ENCODE measurements at regions not wholly inside any gene's neighbourhood (a gene's known extent, or its start where the extent isn't known, plus 50 kb on each side); places are given as distances from the start of the nearest gene placed in this dataset.

DNA sequence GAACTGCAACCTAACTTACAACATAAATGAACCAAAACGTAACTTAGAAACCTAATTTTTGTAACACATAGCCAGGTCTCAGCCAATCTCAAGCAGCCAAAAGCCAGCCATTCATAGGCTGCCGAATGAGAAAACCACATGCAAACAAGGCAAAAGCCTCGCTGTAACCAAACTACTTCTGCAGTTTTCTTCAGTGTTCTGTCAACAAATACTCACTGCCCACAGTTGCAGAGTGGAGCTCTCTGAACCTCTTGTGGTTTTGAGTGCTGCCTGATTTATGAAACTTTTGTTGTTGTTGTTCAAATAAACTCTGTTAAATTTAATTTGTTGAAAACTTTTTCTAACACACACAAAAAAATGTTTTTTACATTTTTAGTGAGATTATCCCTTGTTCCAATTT, 251.2 kb downstream of the PAPSS1 start:
- TF ChIP-seq POLR2AphosphoS5 (IDR thresholded peaks at IDR 0.05; ENCODE audit: low read depth, low read length) (no peak), REST (IDR thresholded peaks at IDR 0.05; ENCODE audit: insufficient read depth in 1 of 2, low read depth in 2 of 2, low read length in 2 of 2) (no peak), SIN3A (IDR thresholded peaks at IDR 0.05; ENCODE audit: borderline replicate concordance, insufficient read depth, low read length) (no peak), FOXP2 (optimal IDR thresholded peaks at IDR 0.05; ENCODE audit: borderline replicate concordance, extremely low read depth, extremely low read length, insufficient read depth) (no peak), TAF1 (IDR thresholded peaks at IDR 0.05; ENCODE audit: borderline replicate concordance, insufficient read depth, low read length) (no peak)

DNA sequence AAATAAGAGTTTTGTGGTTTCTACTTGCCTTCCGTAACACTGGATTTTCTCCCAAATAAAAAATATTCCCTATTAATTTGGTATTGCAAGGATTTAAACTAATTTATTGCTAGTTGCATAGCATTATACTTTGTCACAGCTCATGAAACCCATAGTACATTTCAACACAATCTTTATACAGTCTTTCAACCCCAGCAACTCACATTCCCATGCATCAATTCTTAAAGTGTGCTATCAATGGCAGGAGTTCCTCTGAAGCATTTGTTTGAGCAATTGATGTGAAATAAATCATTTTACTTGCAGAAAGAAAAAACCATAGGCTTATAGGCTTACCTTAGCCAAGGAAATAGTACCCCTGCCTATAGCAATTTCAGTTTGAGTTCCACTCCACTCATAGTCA, 251.9 kb downstream of the PAPSS1 start:
- TF ChIP-seq SIN3A (IDR thresholded peaks at IDR 0.05; ENCODE audit: borderline replicate concordance, insufficient read depth, low read length), result no peak
- no peak for TF ChIP-seq REST (IDR thresholded peaks at IDR 0.05; ENCODE audit: insufficient read depth in 1 of 2, low read depth in 2 of 2, low read length in 2 of 2)
- no peak for TF ChIP-seq TAF1 (IDR thresholded peaks at IDR 0.05; ENCODE audit: borderline replicate concordance, insufficient read depth, low read length)
- TF ChIP-seq FOXP2 (optimal IDR thresholded peaks at IDR 0.05; ENCODE audit: borderline replicate concordance, extremely low read depth, extremely low read length, insufficient read depth), result no peak
- TF ChIP-seq POLR2AphosphoS5 (IDR thresholded peaks at IDR 0.05; ENCODE audit: low read depth, low read length), result no peak

DNA sequence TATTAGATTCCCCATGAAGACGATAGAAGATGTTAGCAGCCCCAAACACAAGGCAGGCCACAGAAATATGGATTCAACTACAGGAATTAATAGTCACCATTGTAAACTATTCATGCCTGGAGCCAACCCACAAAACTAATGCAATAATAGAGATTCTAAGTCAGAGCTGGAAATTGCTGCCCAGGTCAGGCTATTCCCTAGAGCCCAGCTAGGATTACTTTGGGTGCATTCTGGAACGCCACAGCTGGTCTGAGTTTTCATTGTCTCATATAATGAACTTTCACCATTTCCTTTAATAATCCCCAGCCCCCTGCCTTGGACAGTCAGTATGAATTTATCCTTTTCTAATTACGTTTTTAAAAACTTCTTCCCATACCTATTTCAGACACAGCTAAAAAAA, 252.6 kb downstream of the PAPSS1 start:
- TF ChIP-seq FOXP2 (optimal IDR thresholded peaks at IDR 0.05; ENCODE audit: borderline replicate concordance, extremely low read depth, extremely low read length, insufficient read depth) (no peak), REST (IDR thresholded peaks at IDR 0.05; ENCODE audit: insufficient read depth in 1 of 2, low read depth in 2 of 2, low read length in 2 of 2) (no peak), TAF1 (IDR thresholded peaks at IDR 0.05; ENCODE audit: borderline replicate concordance, insufficient read depth, low read length) (no peak), SIN3A (IDR thresholded peaks at IDR 0.05; ENCODE audit: borderline replicate concordance, insufficient read depth, low read length) (no peak), POLR2AphosphoS5 (IDR thresholded peaks at IDR 0.05; ENCODE audit: low read depth, low read length) (no peak)

DNA sequence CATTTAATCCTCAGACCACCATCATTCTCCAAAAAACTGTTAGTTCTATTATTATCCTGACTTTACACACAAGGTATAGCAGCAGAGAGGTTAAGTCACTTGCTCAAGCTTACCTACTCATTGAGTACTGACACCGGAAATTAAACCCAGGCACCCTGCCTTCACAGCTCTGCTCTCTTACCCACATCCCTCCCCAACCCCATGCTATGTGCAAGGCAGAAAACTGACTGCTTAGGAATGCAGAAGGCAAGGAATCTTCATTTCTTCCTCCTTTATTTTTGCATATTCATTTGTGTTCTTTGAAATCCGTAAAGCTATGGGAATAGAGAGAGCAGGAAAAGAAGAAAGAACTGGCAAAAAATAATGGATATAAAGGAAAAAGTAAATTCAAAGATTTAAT, 261.8 kb downstream of the PAPSS1 start:
- TF ChIP-seq TAF1 (IDR thresholded peaks at IDR 0.05; ENCODE audit: borderline replicate concordance, insufficient read depth, low read length) (no peak), REST (IDR thresholded peaks at IDR 0.05; ENCODE audit: insufficient read depth in 1 of 2, low read depth in 2 of 2, low read length in 2 of 2) (no peak)

DNA sequence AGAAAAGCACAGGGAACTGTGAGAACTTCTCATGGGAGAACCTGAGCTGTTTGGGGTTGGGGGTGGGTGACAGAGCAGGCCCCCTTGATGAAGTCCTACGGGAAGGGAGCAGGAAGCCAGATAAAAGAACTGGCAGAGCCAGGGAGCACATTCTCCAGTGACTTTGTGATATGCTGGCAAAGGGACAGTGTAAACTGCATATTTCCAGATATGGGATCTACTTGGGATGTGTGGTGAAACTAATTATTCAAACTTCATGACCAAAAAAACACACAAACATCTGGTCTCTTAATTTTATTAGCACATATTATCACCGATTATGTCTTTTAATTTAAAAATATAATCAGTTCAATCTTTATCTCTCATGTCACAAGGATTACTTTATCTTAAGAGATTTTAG, 266.0 kb downstream of the PAPSS1 start:
- TF ChIP-seq TAF1 (IDR thresholded peaks at IDR 0.05; ENCODE audit: borderline replicate concordance, insufficient read depth, low read length) (no peak), REST (IDR thresholded peaks at IDR 0.05; ENCODE audit: insufficient read depth in 1 of 2, low read depth in 2 of 2, low read length in 2 of 2) (no peak), POLR2AphosphoS5 (IDR thresholded peaks at IDR 0.05; ENCODE audit: low read depth, low read length) (no peak), FOXP2 (optimal IDR thresholded peaks at IDR 0.05; ENCODE audit: borderline replicate concordance, extremely low read depth, extremely low read length, insufficient read depth) (no peak), SIN3A (IDR thresholded peaks at IDR 0.05; ENCODE audit: borderline replicate concordance, insufficient read depth, low read length) (no peak)

All from PFSK-1 (cell line).